ENCODE measurements at regions not wholly inside any gene's neighbourhood (a gene's known extent, or its start where the extent isn't known, plus 50 kb on each side); places are given as distances from the start of the nearest gene placed in this dataset.

- intact Hi-C loops (cut with DNase I), result no loop called here
Measured at GRCh38 chr2:136468799-136469369, 296.5 kb upstream of the THSD7B start.

GRCh38 chr2:136452528-136452927, 312.8 kb upstream of the THSD7B start:
- intact Hi-C loops (cut with DNase I), result no loop called here
- Histone ChIP-seq H3K27ac (ENCODE audit: low read length) (no peak overlapping the region), H3K9me3 (ENCODE audit: control insufficient read depth, low read length) (no peaks in the 10 kb centered on the region), H3K27me3 (ENCODE audit: control insufficient read depth, insufficient read depth) (no peaks in the 10 kb centered on the region), H3K4me3 (ENCODE audit: low read length) (no peak overlapping the region), H3K4me1 (ENCODE audit: control insufficient read depth, insufficient read depth, low read length) (no peaks in the 10 kb centered on the region)
- peak in 1 of 3 donors; percentile 15 for DNase-seq
- no peak for ATAC-seq
- 64% methylated on average over 1 of the region's 1 CpG for WGBS

More at GRCh38 chr2:136468799-136469369, 296.5 kb upstream of the THSD7B start:
- no peaks in the 10 kb centered on the region for H3K27me3 ChIP-seq (ENCODE audit: control insufficient read depth, insufficient read depth)
- no peaks in the 10 kb centered on the region for H3K4me1 ChIP-seq (ENCODE audit: control insufficient read depth, insufficient read depth, low read length)
- no peak overlapping the region for H3K27ac ChIP-seq (ENCODE audit: low read length)
- no peak for ATAC-seq
- peak in 1 of 3 donors; percentile 27 for DNase-seq
- no peak overlapping the region for H3K4me3 ChIP-seq (ENCODE audit: low read length)
- 64% methylated on average over 7 of the region's 7 CpGs for WGBS
- no peaks in the 10 kb centered on the region for H3K9me3 ChIP-seq (ENCODE audit: control insufficient read depth, low read length)

- DNase-seq (no peak), ATAC-seq (no peak)
- H3K27me3 ChIP-seq (ENCODE audit: control insufficient read depth, insufficient read depth), result no peaks in the 10 kb centered on the region
- no peaks in the 10 kb centered on the region for H3K9me3 ChIP-seq (ENCODE audit: control insufficient read depth, low read length)
- H3K27ac ChIP-seq (ENCODE audit: low read length), result no peak overlapping the region
- no peaks in the 10 kb centered on the region for H3K4me1 ChIP-seq (ENCODE audit: control insufficient read depth, insufficient read depth, low read length)
- H3K4me3 ChIP-seq (ENCODE audit: low read length), result no peak overlapping the region
- intact Hi-C loops (cut with DNase I), result no loop called here
- 53% methylated on average over 7 of the region's 7 CpGs for WGBS
Measured at GRCh38 chr2:136448986-136449780, 316.2 kb upstream of the THSD7B start.

GRCh38 chr2:136448432-136448831, 316.9 kb upstream of the THSD7B start:
- DNase-seq (no peak), ATAC-seq (no peak)
- intact Hi-C loops (cut with DNase I), result no loop called here
- Histone ChIP-seq H3K27ac (ENCODE audit: low read length) (no peak overlapping the region), H3K27me3 (ENCODE audit: control insufficient read depth, insufficient read depth) (no peaks in the 10 kb centered on the region), H3K4me3 (ENCODE audit: low read length) (no peak overlapping the region), H3K4me1 (ENCODE audit: control insufficient read depth, insufficient read depth, low read length) (no peaks in the 10 kb centered on the region), H3K9me3 (ENCODE audit: control insufficient read depth, low read length) (no peaks in the 10 kb centered on the region)
- WGBS, result 70% methylated on average over 1 of the region's 1 CpG

- 82% methylated on average over 7 of the region's 7 CpGs for WGBS
- no peak overlapping the region for H3K4me3 ChIP-seq (ENCODE audit: low read length)
- DNase-seq, result no peak
- H3K9me3 ChIP-seq (ENCODE audit: control insufficient read depth, low read length), result no peaks in the 10 kb centered on the region
- no peaks in the 10 kb centered on the region for H3K27me3 ChIP-seq (ENCODE audit: control insufficient read depth, insufficient read depth)
- no peaks in the 10 kb centered on the region for H3K4me1 ChIP-seq (ENCODE audit: control insufficient read depth, insufficient read depth, low read length)
- H3K27ac ChIP-seq (ENCODE audit: low read length), result no peak overlapping the region
- intact Hi-C loops (cut with DNase I), result no loop called here
- ATAC-seq, result no peak
Measured at GRCh38 chr2:136444323-136444722, 321.0 kb upstream of the THSD7B start.

GRCh38 chr2:136443661-136444060, 321.7 kb upstream of the THSD7B start:
- no peaks in the 10 kb centered on the region for H3K4me1 ChIP-seq (ENCODE audit: control insufficient read depth, insufficient read depth, low read length)
- no peak for ATAC-seq
- H3K4me3 ChIP-seq (ENCODE audit: low read length), result no peak overlapping the region
- H3K27me3 ChIP-seq (ENCODE audit: control insufficient read depth, insufficient read depth), result no peaks in the 10 kb centered on the region
- no peak overlapping the region for H3K27ac ChIP-seq (ENCODE audit: low read length)
- DNase-seq, result no peak
- intact Hi-C loops (cut with DNase I), result no loop called here
- no peaks in the 10 kb centered on the region for H3K9me3 ChIP-seq (ENCODE audit: control insufficient read depth, low read length)
- WGBS, result 55% methylated on average over 2 of the region's 2 CpGs

- H3K27ac ChIP-seq (ENCODE audit: low read length), result no peak overlapping the region
- DNase-seq, result no peak
- 69% methylated on average over 9 of the region's 9 CpGs for WGBS
- ATAC-seq, result no peak
- intact Hi-C loops (cut with DNase I), result no loop called here
- no peaks in the 10 kb centered on the region for H3K27me3 ChIP-seq (ENCODE audit: control insufficient read depth, insufficient read depth)
- H3K9me3 ChIP-seq (ENCODE audit: control insufficient read depth, low read length), result no peaks in the 10 kb centered on the region
- no peaks in the 10 kb centered on the region for H3K4me1 ChIP-seq (ENCODE audit: control insufficient read depth, insufficient read depth, low read length)
- H3K4me3 ChIP-seq (ENCODE audit: low read length), result no peak overlapping the region
Measured at GRCh38 chr2:136441979-136442714, 323.2 kb upstream of the THSD7B start.

- intact Hi-C loops (cut with DNase I), result no loop called here
- no peak overlapping the region for H3K27ac ChIP-seq (ENCODE audit: low read length)
- no peaks in the 10 kb centered on the region for H3K9me3 ChIP-seq (ENCODE audit: control insufficient read depth, low read length)
- H3K4me1 ChIP-seq (ENCODE audit: control insufficient read depth, insufficient read depth, low read length), result no peaks in the 10 kb centered on the region
- no peaks in the 10 kb centered on the region for H3K27me3 ChIP-seq (ENCODE audit: control insufficient read depth, insufficient read depth)
- ATAC-seq, result no peak
- DNase-seq, result no peak
- no peak overlapping the region for H3K4me3 ChIP-seq (ENCODE audit: low read length)
- 53% methylated on average over 5 of the region's 5 CpGs for WGBS
Measured at GRCh38 chr2:136439064-136439676, 321.2 kb upstream of the CXCR4 start.

- intact Hi-C loops (cut with DNase I), result no loop called here
- no peaks in the 10 kb centered on the region for H3K9me3 ChIP-seq (ENCODE audit: control insufficient read depth, low read length)
- no peaks in the 10 kb centered on the region for H3K27me3 ChIP-seq (ENCODE audit: control insufficient read depth, insufficient read depth)
- H3K4me1 ChIP-seq (ENCODE audit: control insufficient read depth, insufficient read depth, low read length), result no peaks in the 10 kb centered on the region
- ATAC-seq (no peak), DNase-seq (no peak)
- H3K4me3 ChIP-seq (ENCODE audit: low read length), result no peak overlapping the region
- WGBS, result 91% methylated on average over 5 of the region's 5 CpGs
- no peak overlapping the region for H3K27ac ChIP-seq (ENCODE audit: low read length)
Measured at GRCh38 chr2:136437461-136437860, 319.5 kb upstream of the CXCR4 start.

GRCh38 chr2:136436936-136437335, 319.0 kb upstream of the CXCR4 start:
- Histone ChIP-seq H3K27ac (ENCODE audit: low read length) (no peak overlapping the region), H3K9me3 (ENCODE audit: control insufficient read depth, low read length) (no peaks in the 10 kb centered on the region), H3K27me3 (ENCODE audit: control insufficient read depth, insufficient read depth) (no peaks in the 10 kb centered on the region), H3K4me1 (ENCODE audit: control insufficient read depth, insufficient read depth, low read length) (no peaks in the 10 kb centered on the region), H3K4me3 (ENCODE audit: low read length) (no peak overlapping the region)
- no peak for DNase-seq
- intact Hi-C loops (cut with DNase I), result no loop called here
- 50% methylated on average over 5 of the region's 5 CpGs for WGBS
- no peak for ATAC-seq

GRCh38 chr2:136434251-136434715, 316.3 kb upstream of the CXCR4 start:
- Histone ChIP-seq H3K4me3 (ENCODE audit: low read length) (no peak overlapping the region), H3K4me1 (ENCODE audit: control insufficient read depth, insufficient read depth, low read length) (no peaks in the 10 kb centered on the region), H3K27me3 (ENCODE audit: control insufficient read depth, insufficient read depth) (no peaks in the 10 kb centered on the region), H3K27ac (ENCODE audit: low read length) (no peak overlapping the region), H3K9me3 (ENCODE audit: control insufficient read depth, low read length) (no peaks in the 10 kb centered on the region)
- no peak for ATAC-seq
- intact Hi-C loops (cut with DNase I), result no loop called here
- 50% methylated on average over 5 of the region's 5 CpGs for WGBS
- DNase-seq, result no peak

All from right cardiac atrium (tissue), 5 donors.